Esophagus muscularis mucosa (tissue), 4 donors: ENCODE measurements at regions not wholly inside any gene's neighbourhood (a gene's known extent, or its start where the extent isn't known, plus 50 kb on each side); places are given as distances from the start of the nearest gene placed in this dataset.

Experiments used
- DNase-seq: peaks from one replicate; pipeline ENCODE4 v3.0.0-alpha.2; 2017; ENCODE audit errors: extremely low spot score
- H3K27ac ChIP-seq, 4 donors: fragments of 200-600 bp; sonication (generic); replicated peaks in 1 of 4; 1 replicate in 3 of 4; 2 replicates in 1 of 4; pipeline ENCODE4 v1.5.1; 2016 to 2019; ENCODE audit warnings: mild to moderate bottlenecking in 1 of 4
- H3K27me3 ChIP-seq, 4 donors: fragments of 200-600 bp; sonication (generic); one replicate each; pipeline versions ENCODE4 v1.5.1 to v1.6.0; 2016 to 2019
- H3K36me3 ChIP-seq, 4 donors: fragments of 200-600 bp; sonication (generic); one replicate each; pipeline ENCODE4 v1.5.1; 2016 to 2019
- H3K4me1 ChIP-seq, 4 donors: fragments of 200-600 bp; sonication (generic); one replicate each; pipeline ENCODE4 v1.5.1; 2016 to 2019
- H3K4me3 ChIP-seq, 4 donors: fragments of 200-600 bp; sonication (generic); 1 replicate in 2 of 4; 2 replicates in 2 of 4; pipeline ENCODE4 v1.5.1; 2016 to 2019; ENCODE audit warnings: mild to moderate bottlenecking in 4 of 4, moderate library complexity in 1 of 4
- H3K9me3 ChIP-seq, 4 donors: fragments of 200-600 bp; sonication (generic); 1 replicate in 3 of 4; 2 replicates in 1 of 4; pipeline ENCODE4 v1.5.1; 2016 to 2019
- CTCF ChIP-seq, 3 experiments: fragments of 200-600 bp in 2 of 3; fragments of 450-650 bp in 1 of 3; sonication (generic) in 2 of 3; IDR thresholded peaks; one replicate each; pipeline ENCODE4 v1.5.1; 2017 to 2019; ENCODE audit warnings: antibody characterized with exemption in 3 of 3, mild to moderate bottlenecking in 2 of 3, moderate library complexity in 1 of 3
- EP300 ChIP-seq: sonication (generic); formaldehyde crosslinking; IDR thresholded peaks from one replicate; pipeline ENCODE4 v1.6.1; 2017; ENCODE audit warnings: antibody characterized with exemption
- POLR2A ChIP-seq: fragments of 450-650 bp; IDR thresholded peaks from one replicate; pipeline ENCODE4 v1.6.1; 2017; ENCODE audit warnings: antibody characterized with exemption, moderate library complexity, mild to moderate bottlenecking, low read depth
- POLR2AphosphoS5 ChIP-seq, 2 donors: sonication (generic); formaldehyde crosslinking; IDR thresholded peaks; one replicate each; pipeline ENCODE4 v1.6.1; 2017; ENCODE audit warnings: antibody characterized with exemption in 2 of 2
- WGBS: methylation state at CpG from one replicate; pipeline ENCODE4 v1.1.5; 2018; 5-methylcytosine and 5-hydroxymethylcytosine counted together
- intact Hi-C: fragments of 100-400 bp; cut with DNase I; formaldehyde crosslinking; loops from one replicate; pipeline ENCODE4 v1.15.1; 2023

GRCh38 chr10:88042160-88043100 is 179.0 kb downstream of the PTEN start:
- WGBS, result 79% methylated on average over 18 of the region's 19 CpGs
- H3K27me3 ChIP-seq, result no peaks in the 10 kb centered on the region
- H3K4me3 ChIP-seq, result no peak overlapping the region
- H3K36me3 ChIP-seq, result no peaks in the 10 kb centered on the region
- intact Hi-C loops, result no loop called here
- no peaks in the 10 kb centered on the region for H3K9me3 ChIP-seq
- no peak for DNase-seq
- H3K4me1 ChIP-seq, result peaks cover 10 to 18% (median 13%) of the 10 kb centered on the region in 4 donors
- H3K27ac ChIP-seq, result peak overlapping the region in 3 of 4 donors; percentile 31 to 52 (median 35)
- TF ChIP-seq POLR2A, result no peak
- no peak for TF ChIP-seq POLR2AphosphoS5 (IDR thresholded peaks at IDR 0.05)
- no peak for TF ChIP-seq CTCF (IDR thresholded peaks at IDR 0.05)
- no peak for TF ChIP-seq EP300

GRCh38 chr10:88045096-88045495 is 181.7 kb downstream of the PTEN start:
- Histone ChIP-seq H3K27me3 (no peaks in the 10 kb centered on the region), H3K4me1 (peaks cover 10 to 18% (median 13%) of the 10 kb centered on the region in 4 donors), H3K36me3 (no peaks in the 10 kb centered on the region), H3K27ac (peak overlapping the region in 2 of 4 donors; percentile 3 to 38), H3K9me3 (no peaks in the 10 kb centered on the region), H3K4me3 (no peak overlapping the region)
- DNase-seq, result no peak
- WGBS, result 70% methylated on average over 5 of the region's 5 CpGs
- intact Hi-C loops, result no loop called here
- TF ChIP-seq POLR2A, result no peak

GRCh38 chr10:88045656-88046415 is 182.4 kb downstream of the PTEN start:
- WGBS, result 49% methylated on average over 5 of the region's 5 CpGs
- H3K27me3 ChIP-seq, result no peaks in the 10 kb centered on the region
- no peak overlapping the region for H3K4me3 ChIP-seq
- DNase-seq, result no peak
- peaks cover 10 to 18% (median 13%) of the 10 kb centered on the region in 4 donors for H3K4me1 ChIP-seq
- no peaks in the 10 kb centered on the region for H3K36me3 ChIP-seq
- H3K9me3 ChIP-seq, result no peaks in the 10 kb centered on the region
- H3K27ac ChIP-seq, result no peak overlapping the region
- TF ChIP-seq POLR2A (no peak), CTCF (IDR thresholded peaks at IDR 0.05) (no peak), POLR2AphosphoS5 (IDR thresholded peaks at IDR 0.05) (no peak), EP300 (no peak)
- intact Hi-C loops, result no loop called here

GRCh38 chr10:88047579-88047978 is 184.2 kb downstream of the PTEN start:
- intact Hi-C loops, result no loop called here
- Histone ChIP-seq H3K27ac (no peak overlapping the region), H3K9me3 (no peaks in the 10 kb centered on the region), H3K4me3 (no peak overlapping the region), H3K27me3 (no peaks in the 10 kb centered on the region), H3K36me3 (no peaks in the 10 kb centered on the region), H3K4me1 (peaks cover 0 to 5% (median 0%) of the 10 kb centered on the region in 4 donors)
- no peak for TF ChIP-seq EP300
- TF ChIP-seq POLR2AphosphoS5 (IDR thresholded peaks at IDR 0.05), result no peak
- TF ChIP-seq CTCF (IDR thresholded peaks at IDR 0.05), result no peak
- TF ChIP-seq POLR2A, result no peak
- DNase-seq, result no peak

GRCh38 chr10:88048312-88048711 is 184.9 kb downstream of the PTEN start:
- intact Hi-C loops, result no loop called here
- Histone ChIP-seq H3K4me1 (peaks cover 0 to 5% (median 0%) of the 10 kb centered on the region in 4 donors), H3K4me3 (no peak overlapping the region), H3K27ac (no peak overlapping the region), H3K27me3 (no peaks in the 10 kb centered on the region), H3K9me3 (no peaks in the 10 kb centered on the region), H3K36me3 (no peaks in the 10 kb centered on the region)
- 95% methylated on average over 1 of the region's 1 CpG for WGBS
- TF ChIP-seq POLR2A (no peak), EP300 (no peak), POLR2AphosphoS5 (IDR thresholded peaks at IDR 0.05) (no peak), CTCF (IDR thresholded peaks at IDR 0.05) (no peak)
- no peak for DNase-seq
